Prostate gland (tissue), 2 donors: ENCODE measurements at regions not wholly inside any gene's neighbourhood (a gene's known extent, or its start where the extent isn't known, plus 50 kb on each side); places are given as distances from the start of the nearest gene placed in this dataset.
"Not testable (repeated sequence)": the region's sequence is repeated elsewhere in the genome, so short reads cannot be mapped to it uniquely, and the experiment has no call there.

Source experiments
- POLR2A ChIP-seq: fragments of 450-650 bp; IDR thresholded peaks from one replicate; pipeline ENCODE4 v1.6.1; 2016; ENCODE audit warnings: antibody characterized with exemption, mild to moderate bottlenecking
- POLR2AphosphoS5 ChIP-seq: sonication (generic); formaldehyde crosslinking; IDR thresholded peaks from one replicate; pipeline ENCODE4 v1.6.1; 2017; ENCODE audit warnings: antibody characterized with exemption
- TF ChIP-seq, protein P1 (sequence below), 4 experiments: fragments of 200-600 bp in 2 of 4; fragments of 450-650 bp in 2 of 4; sonication (generic) in 2 of 4; IDR thresholded peaks; 1 replicate in 3 of 4; 2 replicates in 1 of 4; pipeline ENCODE4 v1.5.1; 2016 to 2019; ENCODE audit warnings: antibody characterized with exemption in 4 of 4, mild to moderate bottlenecking in 2 of 4, moderate library complexity in 2 of 4

GRCh38 chr6:117798819-117799218 lies 108.2 kb upstream of the SLC35F1 start:
- not testable (repeated sequence) for TF ChIP-seq POLR2A, POLR2AphosphoS5
- TF ChIP-seq, protein P1, sequence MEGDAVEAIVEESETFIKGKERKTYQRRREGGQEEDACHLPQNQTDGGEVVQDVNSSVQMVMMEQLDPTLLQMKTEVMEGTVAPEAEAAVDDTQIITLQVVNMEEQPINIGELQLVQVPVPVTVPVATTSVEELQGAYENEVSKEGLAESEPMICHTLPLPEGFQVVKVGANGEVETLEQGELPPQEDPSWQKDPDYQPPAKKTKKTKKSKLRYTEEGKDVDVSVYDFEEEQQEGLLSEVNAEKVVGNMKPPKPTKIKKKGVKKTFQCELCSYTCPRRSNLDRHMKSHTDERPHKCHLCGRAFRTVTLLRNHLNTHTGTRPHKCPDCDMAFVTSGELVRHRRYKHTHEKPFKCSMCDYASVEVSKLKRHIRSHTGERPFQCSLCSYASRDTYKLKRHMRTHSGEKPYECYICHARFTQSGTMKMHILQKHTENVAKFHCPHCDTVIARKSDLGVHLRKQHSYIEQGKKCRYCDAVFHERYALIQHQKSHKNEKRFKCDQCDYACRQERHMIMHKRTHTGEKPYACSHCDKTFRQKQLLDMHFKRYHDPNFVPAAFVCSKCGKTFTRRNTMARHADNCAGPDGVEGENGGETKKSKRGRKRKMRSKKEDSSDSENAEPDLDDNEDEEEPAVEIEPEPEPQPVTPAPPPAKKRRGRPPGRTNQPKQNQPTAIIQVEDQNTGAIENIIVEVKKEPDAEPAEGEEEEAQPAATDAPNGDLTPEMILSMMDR (IDR thresholded peaks at IDR 0.05), result not testable (repeated sequence)
